Lung (tissue), 11 donors: ENCODE measurements at regions not wholly inside any gene's neighbourhood (a gene's known extent, or its start where the extent isn't known, plus 50 kb on each side); places are given as distances from the start of the nearest gene placed in this dataset.

Source experiments
- ATAC-seq: fragments of 200-7000 bp; cut with Tn5 transposase; one replicate; pipeline ENCODE4 v1.9.1; 2020; ENCODE audit warnings: moderate number of reproducible peaks; ENCODE audit not compliant: insufficient read depth, low FRiP score
- DNase-seq, 3 donors: peaks; one replicate each; pipeline ENCODE4 v3.0.0-alpha.2; 2013 to 2017
- H3K27ac ChIP-seq, 2 donors: one replicate each; pipeline ENCODE4 v1.5.1; 2013; ENCODE audit warnings: mild to moderate bottlenecking in 2 of 2, moderate library complexity in 2 of 2, control low read depth in 1 of 2, inconsistent platforms in 1 of 2, low read depth in 1 of 2, low read length in 1 of 2
- H3K27me3 ChIP-seq, 3 donors: one replicate each; pipeline ENCODE4 v1.5.1; 2013; ENCODE audit warnings: low read length in 2 of 3; ENCODE audit not compliant: control insufficient read depth in 3 of 3, insufficient read depth in 3 of 3
- H3K36me3 ChIP-seq, 4 donors: one replicate each; pipeline ENCODE4 v1.5.1; 2013; ENCODE audit warnings: low read length in 4 of 4, mild to moderate bottlenecking in 1 of 4, moderate library complexity in 1 of 4; ENCODE audit not compliant: control insufficient read depth in 4 of 4, insufficient read depth in 4 of 4
- H3K4me1 ChIP-seq, 5 donors: one replicate each; pipeline ENCODE4 v1.5.1; 2013; ENCODE audit warnings: low read length in 5 of 5, mild to moderate bottlenecking in 2 of 5, moderate library complexity in 1 of 5; ENCODE audit not compliant: control insufficient read depth in 5 of 5, insufficient read depth in 5 of 5
- H3K4me3 ChIP-seq: one replicate; pipeline ENCODE4 v1.5.1; 2013; ENCODE audit warnings: mild to moderate bottlenecking, control low read depth, moderate library complexity
- H3K9ac ChIP-seq, 2 donors: one replicate each; pipeline ENCODE4 v1.5.1; 2013; ENCODE audit warnings: low read length in 2 of 2, control low read depth in 1 of 2; ENCODE audit not compliant: insufficient read depth in 1 of 2
- H3K9me3 ChIP-seq, 4 donors: one replicate each; pipeline ENCODE4 v1.5.1; 2013; ENCODE audit warnings: low read length in 3 of 4, mild to moderate bottlenecking in 1 of 4, moderate library complexity in 1 of 4; ENCODE audit not compliant: control insufficient read depth in 4 of 4, insufficient read depth in 3 of 4
- CTCF ChIP-seq: IDR thresholded peaks from 2 replicates; pipeline ENCODE4 v1.5.1; 2012; ENCODE audit warnings: mild to moderate bottlenecking; ENCODE audit errors: control extremely low read depth, extremely low read depth
- WGBS, 2 donors: extraction: QIAGEN DNeasy Blood & Tissue Kit; methylation state at CpG; one replicate each; pipeline ENCODE4 v1.1.7; 2013; 5-methylcytosine and 5-hydroxymethylcytosine counted together
- donor health status: control.
- donor health status: control.
- donor health status: Bipolar disorder and iron deficiency.
- donor health status: healthy.
- donor health status: DM: yes; HTN: yes; CAD: no.

- DNase-seq (no peak), ATAC-seq (no peak)
- H3K4me3 ChIP-seq: no peak overlapping the region
- no peak for TF ChIP-seq CTCF
- WGBS, 2 donors: 85 to 94% methylated on average over 1 of the region's 1 CpG
- no peaks in the 10 kb centered on the region for H3K36me3 ChIP-seq
- peaks cover 0 to 4% (median 0%) of the 10 kb centered on the region in 5 donors for H3K4me1 ChIP-seq
- no peak overlapping the region for H3K9ac ChIP-seq
- no peaks in the 10 kb centered on the region for H3K27me3 ChIP-seq
- no peaks in the 10 kb centered on the region for H3K9me3 ChIP-seq
- H3K27ac ChIP-seq: no peak overlapping the region
Measured at GRCh38 chr20:11090751-11091150, 417.0 kb upstream of the JAG1 start.

GRCh38 chr20:11091511-11091910 lies 417.7 kb upstream of the JAG1 start:
- H3K9ac ChIP-seq: no peak overlapping the region
- no peak overlapping the region for H3K27ac ChIP-seq
- H3K4me1 ChIP-seq: peaks cover 0 to 4% (median 0%) of the 10 kb centered on the region in 5 donors
- DNase-seq (no peak), ATAC-seq (no peak)
- H3K4me3 ChIP-seq: no peak overlapping the region
- H3K36me3 ChIP-seq: no peaks in the 10 kb centered on the region
- WGBS, 2 donors: 76 to 84% methylated on average over 1 of the region's 1 CpG
- no peaks in the 10 kb centered on the region for H3K27me3 ChIP-seq
- TF ChIP-seq CTCF: no peak
- H3K9me3 ChIP-seq: no peaks in the 10 kb centered on the region

- Histone ChIP-seq H3K27ac (no peak overlapping the region), H3K4me1 (peaks cover 0 to 4% (median 0%) of the 10 kb centered on the region in 5 donors), H3K27me3 (no peaks in the 10 kb centered on the region), H3K9ac (no peak overlapping the region), H3K36me3 (no peaks in the 10 kb centered on the region), H3K9me3 (no peaks in the 10 kb centered on the region), H3K4me3 (no peak overlapping the region)
- 97 to 100% methylated on average over 1 of the region's 1 CpG for WGBS, 2 donors
- ATAC-seq: no peak
- no peak for DNase-seq
- TF ChIP-seq CTCF: no peak
Measured at GRCh38 chr20:11092151-11092550, 418.4 kb upstream of the JAG1 start.

- no peak overlapping the region for H3K4me3 ChIP-seq
- DNase-seq (no peak), ATAC-seq (no peak)
- H3K9me3 ChIP-seq: no peaks in the 10 kb centered on the region
- 94 to 97% methylated on average over 1 of the region's 1 CpG for WGBS, 2 donors
- no peak overlapping the region for H3K9ac ChIP-seq
- peaks cover 0 to 4% (median 0%) of the 10 kb centered on the region in 5 donors for H3K4me1 ChIP-seq
- no peak for TF ChIP-seq CTCF
- no peaks in the 10 kb centered on the region for H3K36me3 ChIP-seq
- no peaks in the 10 kb centered on the region for H3K27me3 ChIP-seq
- H3K27ac ChIP-seq: no peak overlapping the region
Measured at GRCh38 chr20:11094196-11094595, 420.4 kb upstream of the JAG1 start.
